ENCODE measurements at regions not wholly inside any gene's neighbourhood (a gene's known extent, or its start where the extent isn't known, plus 50 kb on each side); places are given as distances from the start of the nearest gene placed in this dataset.

DNA sequence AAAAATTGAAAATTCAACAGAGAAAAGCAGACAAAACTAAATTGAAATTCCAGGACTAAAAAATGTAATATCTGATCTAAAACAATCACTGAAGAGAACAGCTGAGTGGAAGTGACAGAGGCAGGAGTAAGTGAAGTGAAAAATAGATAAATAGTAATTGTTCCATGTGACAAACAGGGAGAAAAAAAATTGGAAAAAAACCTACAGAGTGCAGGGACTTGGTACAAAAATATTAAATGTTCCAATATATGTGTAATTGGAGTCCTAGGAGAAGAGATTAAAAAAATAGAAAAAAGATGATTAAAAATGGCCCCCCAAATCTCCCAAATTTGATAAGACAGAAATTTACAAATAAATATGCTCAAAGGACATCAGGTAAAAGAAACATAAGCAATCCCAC, 63.4 kb upstream of the NAMPT start:
- intact Hi-C loops (cut with DNase I): no loop called here

DNA sequence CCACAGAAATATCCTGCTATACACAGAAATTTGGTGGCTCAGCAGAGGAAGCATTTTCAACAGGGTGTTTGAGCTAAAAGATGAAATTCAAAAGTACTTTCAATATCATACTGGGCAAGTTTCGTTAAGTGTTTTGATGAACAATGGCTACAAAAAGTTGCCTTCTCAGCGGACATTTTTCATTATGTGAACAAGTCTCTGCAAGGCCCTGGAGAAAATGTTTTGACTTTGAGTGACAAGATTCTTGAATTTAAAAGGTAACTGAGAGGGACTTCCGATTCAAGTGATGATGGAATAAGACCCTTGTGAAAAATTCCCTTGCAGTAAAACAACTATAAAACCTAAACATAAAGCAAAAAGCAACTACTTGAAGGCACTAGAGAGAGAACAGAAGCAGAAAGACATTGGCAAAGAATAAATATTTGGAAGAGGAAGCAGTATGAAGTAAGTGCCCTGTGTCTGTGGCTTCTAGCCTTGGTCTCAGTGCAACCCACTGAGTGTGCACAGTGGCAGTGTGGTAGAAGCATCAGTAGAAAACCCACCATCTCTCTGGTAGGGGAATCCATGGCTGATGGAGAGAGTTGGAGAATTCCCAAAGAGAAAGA, 62.5 kb upstream of the NAMPT start:
- peak overlapping the region in 1 of 12 donors; percentile 92 for H3K27ac ChIP-seq
- peaks cover 0 to 39% (median 0%) of the 10 kb centered on the region in 12 donors for H3K4me1 ChIP-seq
- 88 to 95% (median 90%) methylated on average over 3 of the region's 3 CpGs for WGBS, 4 donors
- H3K4me3 ChIP-seq: no peak overlapping the region
- ATAC-seq (peak in 1 of 4 donors; percentile 36), DNase-seq (no peak)
- intact Hi-C loops (cut with DNase I): no loop called here
- no peak for TF ChIP-seq POLR2A (IDR thresholded peaks at IDR 0.05)
- H3K9me3 ChIP-seq: peaks cover 0 to 39% (median 10%) of the 10 kb centered on the region in 12 donors
- no peaks in the 10 kb centered on the region for H3K27me3 ChIP-seq
- H3K36me3 ChIP-seq: no peaks in the 10 kb centered on the region

More for the DNA sequence above, 63.4 kb upstream of the NAMPT start:
- Histone ChIP-seq H3K9me3 (peaks cover 0 to 30% (median 5%) of the 10 kb centered on the region in 12 donors), H3K36me3 (no peaks in the 10 kb centered on the region), H3K4me1 (peaks cover 0 to 39% (median 0%) of the 10 kb centered on the region in 12 donors), H3K4me3 (no peak overlapping the region), H3K27ac (no peak overlapping the region), H3K27me3 (no peaks in the 10 kb centered on the region)
- TF ChIP-seq POLR2A (IDR thresholded peaks at IDR 0.05): no peak
- TF ChIP-seq, protein P1, sequence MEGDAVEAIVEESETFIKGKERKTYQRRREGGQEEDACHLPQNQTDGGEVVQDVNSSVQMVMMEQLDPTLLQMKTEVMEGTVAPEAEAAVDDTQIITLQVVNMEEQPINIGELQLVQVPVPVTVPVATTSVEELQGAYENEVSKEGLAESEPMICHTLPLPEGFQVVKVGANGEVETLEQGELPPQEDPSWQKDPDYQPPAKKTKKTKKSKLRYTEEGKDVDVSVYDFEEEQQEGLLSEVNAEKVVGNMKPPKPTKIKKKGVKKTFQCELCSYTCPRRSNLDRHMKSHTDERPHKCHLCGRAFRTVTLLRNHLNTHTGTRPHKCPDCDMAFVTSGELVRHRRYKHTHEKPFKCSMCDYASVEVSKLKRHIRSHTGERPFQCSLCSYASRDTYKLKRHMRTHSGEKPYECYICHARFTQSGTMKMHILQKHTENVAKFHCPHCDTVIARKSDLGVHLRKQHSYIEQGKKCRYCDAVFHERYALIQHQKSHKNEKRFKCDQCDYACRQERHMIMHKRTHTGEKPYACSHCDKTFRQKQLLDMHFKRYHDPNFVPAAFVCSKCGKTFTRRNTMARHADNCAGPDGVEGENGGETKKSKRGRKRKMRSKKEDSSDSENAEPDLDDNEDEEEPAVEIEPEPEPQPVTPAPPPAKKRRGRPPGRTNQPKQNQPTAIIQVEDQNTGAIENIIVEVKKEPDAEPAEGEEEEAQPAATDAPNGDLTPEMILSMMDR (IDR thresholded peaks at IDR 0.05): no peak
- no peak for ATAC-seq
- no peak for DNase-seq

DNA sequence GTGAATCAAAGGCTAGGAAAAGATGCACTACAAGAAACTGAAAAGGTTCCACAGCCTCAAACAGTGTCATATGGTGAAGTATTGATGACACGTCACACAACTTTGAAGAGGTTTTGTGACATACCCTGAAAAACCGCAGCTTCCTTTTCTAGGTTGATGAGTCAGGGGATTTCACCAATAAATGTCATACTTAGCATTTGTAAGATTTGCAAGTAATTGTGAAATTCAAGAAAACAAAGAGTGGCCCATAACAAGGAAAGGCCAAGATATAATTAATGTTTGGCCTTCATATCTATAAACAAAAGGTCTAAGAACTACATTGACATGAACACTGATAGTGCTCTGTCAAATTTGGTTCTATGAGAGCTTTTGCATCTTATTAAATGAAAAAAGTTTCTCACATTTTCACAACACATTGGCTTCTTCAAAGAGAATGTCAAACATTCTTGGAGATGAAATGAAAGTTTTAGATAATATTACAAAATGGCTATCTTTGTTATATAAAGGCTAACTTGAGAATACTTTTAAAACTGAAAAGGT, 62.0 kb upstream of the NAMPT start:
- 73 to 90% (median 83%) methylated on average over 2 of the region's 2 CpGs for WGBS, 4 donors
- intact Hi-C loops (cut with DNase I): no loop called here
- Histone ChIP-seq H3K4me3 (no peak overlapping the region), H3K27me3 (no peaks in the 10 kb centered on the region), H3K4me1 (peaks cover 0 to 39% (median 0%) of the 10 kb centered on the region in 12 donors), H3K27ac (peak overlapping the region in 1 of 12 donors; percentile 92), H3K9me3 (peaks cover 0 to 45% (median 13%) of the 10 kb centered on the region in 12 donors), H3K36me3 (no peaks in the 10 kb centered on the region)
- DNase-seq (no peak), ATAC-seq (peak; percentile 51 to 74 (median 66))
- TF ChIP-seq, protein P1 (IDR thresholded peaks at IDR 0.05): no peak

DNA sequence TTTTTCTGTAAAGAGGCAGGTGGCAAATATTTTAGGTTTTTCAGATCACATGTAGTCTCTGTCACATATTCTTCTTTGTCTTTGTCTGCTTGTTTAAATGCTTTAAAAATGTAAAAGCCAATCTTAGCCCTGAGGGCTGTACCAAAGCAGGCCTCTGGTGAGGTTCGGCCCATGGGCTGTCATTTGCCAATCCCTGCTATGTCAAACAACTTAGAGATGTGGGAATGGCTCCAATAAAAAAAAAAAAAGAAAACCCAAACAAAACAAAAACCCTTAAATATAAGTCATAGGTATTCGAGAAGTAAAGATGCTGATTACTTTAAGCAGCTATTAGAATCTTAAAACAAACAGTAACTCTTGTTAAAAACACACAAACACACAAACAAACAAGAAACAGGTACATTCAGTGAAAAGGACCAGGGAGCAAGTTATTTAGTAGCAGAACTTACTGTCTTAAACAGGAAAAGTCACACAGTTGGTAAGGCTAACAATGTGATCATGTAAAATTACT, 61.4 kb upstream of the NAMPT start:
- no peaks in the 10 kb centered on the region for H3K27me3 ChIP-seq
- 81 to 87% (median 85%) methylated on average over 2 of the region's 2 CpGs for WGBS, 4 donors
- intact Hi-C loops (cut with DNase I): no loop called here
- no peak overlapping the region for H3K4me3 ChIP-seq
- ATAC-seq: no peak
- no peaks in the 10 kb centered on the region for H3K36me3 ChIP-seq
- no peak for DNase-seq
- peaks cover 0 to 50% (median 16%) of the 10 kb centered on the region in 12 donors for H3K9me3 ChIP-seq
- no peak for TF ChIP-seq POLR2A (IDR thresholded peaks at IDR 0.05)
- TF ChIP-seq, protein P1 (IDR thresholded peaks at IDR 0.05): no peak
- peak overlapping the region in 3 of 12 donors; percentile 18 to 92 (median 52) for H3K27ac ChIP-seq
- peaks cover 0 to 39% (median 0%) of the 10 kb centered on the region in 12 donors for H3K4me1 ChIP-seq
